ENCODE measurements at regions not wholly inside any gene's neighbourhood (a gene's known extent, or its start where the extent isn't known, plus 50 kb on each side); places are given as distances from the start of the nearest gene placed in this dataset.

GRCh38 chr1:209513226-209513625 lies 70.3 kb upstream of the CAMK1G start:
- peak; percentile 48 for TF ChIP-seq CTCF (IDR thresholded peaks at IDR 0.05; ENCODE audit: poor library complexity, severe bottlenecking)
- DNase-seq (ENCODE audit: low spot score) = no peak
- H3K27ac ChIP-seq (ENCODE audit: poor library complexity, severe bottlenecking) = no peak overlapping the region
- H3K27me3 ChIP-seq (ENCODE audit: insufficient read depth, poor library complexity, severe bottlenecking) = no peaks in the 10 kb centered on the region
- no peaks in the 10 kb centered on the region for H3K9me3 ChIP-seq (ENCODE audit: severe bottlenecking)
- 0 out of 3 replicates have a peak, but pooled peaks have one; percentile 41 for ATAC-seq (ENCODE audit: low read depth)
- H3K4me3 ChIP-seq (ENCODE audit: severe bottlenecking) = no peak overlapping the region
- no peaks in the 10 kb centered on the region for H3K36me3 ChIP-seq (ENCODE audit: low read depth)
- no peaks in the 10 kb centered on the region for H3K4me1 ChIP-seq (ENCODE audit: insufficient read depth, poor library complexity, severe bottlenecking)

- ATAC-seq (ENCODE audit: low read depth) = no peak
Observed at GRCh38 chr1:209516771-209517680, 66.5 kb upstream of the CAMK1G start.

GRCh38 chr1:209517681-209518050 lies 65.8 kb upstream of the CAMK1G start:
- Histone ChIP-seq H3K27ac (ENCODE audit: poor library complexity, severe bottlenecking) (no peak overlapping the region), H3K27me3 (ENCODE audit: insufficient read depth, poor library complexity, severe bottlenecking) (no peaks in the 10 kb centered on the region), H3K4me3 (ENCODE audit: severe bottlenecking) (no peak overlapping the region), H3K9me3 (ENCODE audit: severe bottlenecking) (no peaks in the 10 kb centered on the region), H3K36me3 (ENCODE audit: low read depth) (no peaks in the 10 kb centered on the region), H3K4me1 (ENCODE audit: insufficient read depth, poor library complexity, severe bottlenecking) (no peaks in the 10 kb centered on the region)
- ATAC-seq (ENCODE audit: low read depth) (no peak), DNase-seq (ENCODE audit: low spot score) (no peak)
- TF ChIP-seq CTCF (IDR thresholded peaks at IDR 0.05; ENCODE audit: poor library complexity, severe bottlenecking) = no peak

More at GRCh38 chr1:209516771-209517680, 66.5 kb upstream of the CAMK1G start:
- H3K4me3 ChIP-seq (ENCODE audit: severe bottlenecking) = no peak overlapping the region
- no peak for TF ChIP-seq CTCF (IDR thresholded peaks at IDR 0.05; ENCODE audit: poor library complexity, severe bottlenecking)
- no peak for DNase-seq (ENCODE audit: low spot score)
- no peaks in the 10 kb centered on the region for H3K4me1 ChIP-seq (ENCODE audit: insufficient read depth, poor library complexity, severe bottlenecking)
- no peak overlapping the region for H3K27ac ChIP-seq (ENCODE audit: poor library complexity, severe bottlenecking)
- no peaks in the 10 kb centered on the region for H3K9me3 ChIP-seq (ENCODE audit: severe bottlenecking)
- H3K27me3 ChIP-seq (ENCODE audit: insufficient read depth, poor library complexity, severe bottlenecking) = no peaks in the 10 kb centered on the region
- no peaks in the 10 kb centered on the region for H3K36me3 ChIP-seq (ENCODE audit: low read depth)

GRCh38 chr1:209519786-209520185 lies 63.7 kb upstream of the CAMK1G start:
- ATAC-seq (ENCODE audit: low read depth) (no peak), DNase-seq (ENCODE audit: low spot score) (no peak)
- Histone ChIP-seq H3K4me3 (ENCODE audit: severe bottlenecking) (no peak overlapping the region), H3K9me3 (ENCODE audit: severe bottlenecking) (no peaks in the 10 kb centered on the region), H3K27me3 (ENCODE audit: insufficient read depth, poor library complexity, severe bottlenecking) (no peaks in the 10 kb centered on the region), H3K4me1 (ENCODE audit: insufficient read depth, poor library complexity, severe bottlenecking) (no peaks in the 10 kb centered on the region), H3K27ac (ENCODE audit: poor library complexity, severe bottlenecking) (no peak overlapping the region), H3K36me3 (ENCODE audit: low read depth) (no peaks in the 10 kb centered on the region)
- TF ChIP-seq CTCF (IDR thresholded peaks at IDR 0.05; ENCODE audit: poor library complexity, severe bottlenecking) = no peak

GRCh38 chr1:209522826-209523225 lies 60.7 kb upstream of the CAMK1G start:
- ATAC-seq (ENCODE audit: low read depth) = no peak
- no peak overlapping the region for H3K4me3 ChIP-seq (ENCODE audit: severe bottlenecking)
- DNase-seq (ENCODE audit: low spot score) = no peak
- H3K4me1 ChIP-seq (ENCODE audit: insufficient read depth, poor library complexity, severe bottlenecking) = peaks cover 7% of the 10 kb centered on the region
- H3K9me3 ChIP-seq (ENCODE audit: severe bottlenecking) = no peaks in the 10 kb centered on the region
- no peak for TF ChIP-seq CTCF (IDR thresholded peaks at IDR 0.05; ENCODE audit: poor library complexity, severe bottlenecking)
- H3K36me3 ChIP-seq (ENCODE audit: low read depth) = no peaks in the 10 kb centered on the region
- no peak overlapping the region for H3K27ac ChIP-seq (ENCODE audit: poor library complexity, severe bottlenecking)
- no peaks in the 10 kb centered on the region for H3K27me3 ChIP-seq (ENCODE audit: insufficient read depth, poor library complexity, severe bottlenecking)

Data from RWPE2 (cell line).